ENCODE measurements at regions not wholly inside any gene's neighbourhood (a gene's known extent, or its start where the extent isn't known, plus 50 kb on each side); places are given as distances from the start of the nearest gene placed in this dataset.

GRCh38 chr7:128161466-128162125, 79.5 kb upstream of the LEP start:
- no peaks in the 10 kb centered on the region for H3K36me3 ChIP-seq (ENCODE audit: control insufficient read depth, insufficient read depth, low read length)
- Mint-ChIP-seq H3K27me3 (ENCODE audit: insufficient read depth, unreplicated experiment) (peaks cover 15% of the 10 kb centered on the region), H3K9me3 (ENCODE audit: unreplicated experiment) (peaks cover 9% of the 10 kb centered on the region), H3K4me1 (ENCODE audit: low read depth, unreplicated experiment) (no peaks in the 10 kb centered on the region), H3K27ac (ENCODE audit: unreplicated experiment) (no peak overlapping the region), H3K36me3 (ENCODE audit: insufficient read depth, unreplicated experiment) (no peaks in the 10 kb centered on the region), H3K4me3 (ENCODE audit: unreplicated experiment) (no peak overlapping the region)
- no peaks in the 10 kb centered on the region for H3K9me3 ChIP-seq
- no peak for TF ChIP-seq CTCF (IDR thresholded peaks at IDR 0.05; ENCODE audit: insufficient read depth in 1 of 2, low read depth in 1 of 2, low read length in 1 of 2, severe bottlenecking in 1 of 2, unreplicated experiment in 1 of 2)
- ChIA-PET CTCF (no interaction called here), POLR2A (no interaction called here)
- intact Hi-C loops (cut with micrococcal nuclease; ENCODE audit: unreplicated experiment): no loop called here
- H3K27me3 ChIP-seq (replicated peaks; ENCODE audit: control insufficient read depth, insufficient read depth, low read length): peaks cover 2% of the 10 kb centered on the region; the same call in 1 of the 2 replicates
- no peak for DNase-seq
- H3K4me3 ChIP-seq (ENCODE audit: low read depth, low read length): no peak overlapping the region
- no TSS peak for BruUV-seq (replicated peaks)
- H3K4me1 ChIP-seq: peaks cover 17% of the 10 kb centered on the region

GRCh38 chr7:128162666-128163065, 78.4 kb upstream of the LEP start:
- Mint-ChIP-seq H3K4me1 (ENCODE audit: low read depth, unreplicated experiment) (no peaks in the 10 kb centered on the region), H3K36me3 (ENCODE audit: insufficient read depth, unreplicated experiment) (no peaks in the 10 kb centered on the region), H3K27ac (ENCODE audit: unreplicated experiment) (no peak overlapping the region), H3K9me3 (ENCODE audit: unreplicated experiment) (peaks cover 9% of the 10 kb centered on the region), H3K4me3 (ENCODE audit: unreplicated experiment) (no peak overlapping the region), H3K27me3 (ENCODE audit: insufficient read depth, unreplicated experiment) (peaks cover 15% of the 10 kb centered on the region)
- no peak for TF ChIP-seq CTCF (IDR thresholded peaks at IDR 0.05; ENCODE audit: insufficient read depth in 1 of 2, low read depth in 1 of 2, low read length in 1 of 2, severe bottlenecking in 1 of 2, unreplicated experiment in 1 of 2)
- no peaks in the 10 kb centered on the region for H3K36me3 ChIP-seq (ENCODE audit: control insufficient read depth, insufficient read depth, low read length)
- H3K27me3 ChIP-seq (replicated peaks; ENCODE audit: control insufficient read depth, insufficient read depth, low read length): peaks cover 3% of the 10 kb centered on the region; the same call in 1 of the 2 replicates
- no TSS peak for BruUV-seq (replicated peaks)
- no peak overlapping the region for H3K4me3 ChIP-seq (ENCODE audit: low read depth, low read length)
- CTCF ChIA-PET: no interaction called here
- POLR2A ChIA-PET: no interaction called here
- intact Hi-C loops (cut with micrococcal nuclease; ENCODE audit: unreplicated experiment): no loop called here
- H3K9me3 ChIP-seq: no peaks in the 10 kb centered on the region
- peaks cover 17% of the 10 kb centered on the region for H3K4me1 ChIP-seq
- DNase-seq: no peak

DNA sequence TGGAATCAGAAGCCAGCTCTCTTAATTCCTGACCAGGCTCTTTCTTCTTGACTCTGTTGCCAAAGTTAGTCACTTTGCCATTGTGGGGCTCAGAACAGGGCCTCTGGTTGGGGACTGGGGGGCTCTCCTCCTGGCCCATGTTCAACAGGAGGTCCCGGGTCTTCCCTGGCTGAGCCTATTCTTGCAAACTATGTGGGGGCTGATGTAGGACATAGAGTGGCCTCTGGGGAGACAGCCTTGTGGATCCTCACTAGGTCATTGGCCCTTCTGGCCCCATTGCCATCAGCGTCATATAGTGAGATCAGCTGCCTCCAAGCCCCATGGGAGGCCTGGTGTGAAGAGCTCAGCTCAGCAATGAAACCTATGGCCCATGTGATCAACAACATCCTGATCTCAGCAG, 77.6 kb upstream of the LEP start:
- H3K27ac Mint-ChIP-seq (ENCODE audit: unreplicated experiment): peak overlapping the region; percentile 65
- intact Hi-C loops (cut with micrococcal nuclease; ENCODE audit: unreplicated experiment): no loop called here

More for the DNA sequence above, 77.6 kb upstream of the LEP start:
- H3K4me1 ChIP-seq: peaks cover 21% of the 10 kb centered on the region
- peaks cover 3% of the 10 kb centered on the region; the same call in 1 of the 2 replicates for H3K27me3 ChIP-seq (replicated peaks; ENCODE audit: control insufficient read depth, insufficient read depth, low read length)
- CTCF ChIA-PET: interaction anchor here (2.5 kb wide), 1 partner anchor 46 kb away, joined by 24 read pairs; no protein-coding TSS in a partner anchor
- H3K36me3 Mint-ChIP-seq (ENCODE audit: insufficient read depth, unreplicated experiment): no peaks in the 10 kb centered on the region
- H3K9me3 ChIP-seq: no peaks in the 10 kb centered on the region
- H3K36me3 ChIP-seq (ENCODE audit: control insufficient read depth, insufficient read depth, low read length): no peaks in the 10 kb centered on the region
- DNase-seq: no peak
- no peak overlapping the region for H3K4me3 Mint-ChIP-seq (ENCODE audit: unreplicated experiment)
- POLR2A ChIA-PET: no interaction called here
- no peaks in the 10 kb centered on the region for H3K4me1 Mint-ChIP-seq (ENCODE audit: low read depth, unreplicated experiment)
- TF ChIP-seq CTCF (IDR thresholded peaks at IDR 0.05; ENCODE audit: insufficient read depth in 1 of 2, low read depth in 1 of 2, low read length in 1 of 2, severe bottlenecking in 1 of 2, unreplicated experiment in 1 of 2): no peak
- H3K27me3 Mint-ChIP-seq (ENCODE audit: insufficient read depth, unreplicated experiment): peaks cover 11% of the 10 kb centered on the region
- no TSS peak for BruUV-seq (replicated peaks)
- no peak overlapping the region for H3K4me3 ChIP-seq (ENCODE audit: low read depth, low read length)
- peaks cover 9% of the 10 kb centered on the region for H3K9me3 Mint-ChIP-seq (ENCODE audit: unreplicated experiment)

Data from Caco-2 (cell line).